GM04503 (cell line): ENCODE measurements at regions not wholly inside any gene's neighbourhood (a gene's known extent, or its start where the extent isn't known, plus 50 kb on each side); places are given as distances from the start of the nearest gene placed in this dataset.

Experiments used
- DNase-seq: peaks from one replicate; pipeline ENCODE4 v3.0.0-alpha.2; 2012; ENCODE audit warnings: low read depth

DNA sequence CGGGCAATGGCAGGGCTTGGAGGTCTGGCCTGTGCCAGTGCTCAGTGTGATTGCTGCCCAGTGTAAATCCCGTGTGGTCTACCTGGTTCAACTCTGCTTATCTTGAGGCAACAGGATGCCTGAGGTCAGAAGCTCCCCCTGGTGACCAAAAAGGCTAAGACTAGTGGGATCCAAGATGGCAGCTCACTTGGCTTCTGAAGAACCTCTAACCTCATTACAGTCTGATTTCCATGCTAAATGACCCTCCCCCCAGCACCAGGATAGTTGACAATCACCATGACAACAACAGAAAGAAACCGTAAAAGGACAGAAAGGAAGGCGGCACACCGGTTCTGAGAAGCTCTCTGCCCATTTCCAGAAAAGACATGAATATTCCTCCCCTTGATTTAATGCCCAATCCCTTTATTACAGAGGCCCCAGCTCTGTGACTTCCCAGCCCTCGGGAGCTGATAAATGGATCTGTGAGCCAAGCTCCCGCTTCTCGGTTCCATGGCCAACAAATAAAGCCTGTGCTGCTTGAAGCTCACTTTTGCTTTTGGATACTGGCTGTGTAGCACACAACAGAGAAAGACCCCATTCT is 398.4 kb downstream of the CTTN start:
- no peak for DNase-seq

DNA sequence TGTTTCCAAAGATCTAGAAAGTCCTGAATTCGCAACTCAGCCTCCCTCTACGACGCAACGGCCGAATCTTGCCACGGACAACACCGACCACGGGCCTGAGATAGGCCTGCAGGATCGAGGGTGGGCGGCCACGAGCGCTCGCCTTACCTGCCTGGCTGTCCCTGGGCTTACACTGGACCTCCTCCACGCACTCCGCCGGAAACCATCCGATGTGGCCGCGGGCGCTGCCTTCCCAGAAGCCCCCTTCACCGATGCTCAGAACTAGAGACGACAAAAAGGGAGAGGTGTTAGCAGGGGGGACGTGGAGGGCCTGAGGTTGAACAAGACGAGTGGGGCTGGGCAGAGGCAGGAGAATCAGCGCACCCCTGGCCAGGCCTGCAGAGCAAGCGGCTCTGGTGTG is 400.0 kb downstream of the CTTN start:
- no peak for DNase-seq

GRCh38 chr11:70799386-70799785 is 401.1 kb downstream of the CTTN start:
- DNase-seq = no peak

DNA sequence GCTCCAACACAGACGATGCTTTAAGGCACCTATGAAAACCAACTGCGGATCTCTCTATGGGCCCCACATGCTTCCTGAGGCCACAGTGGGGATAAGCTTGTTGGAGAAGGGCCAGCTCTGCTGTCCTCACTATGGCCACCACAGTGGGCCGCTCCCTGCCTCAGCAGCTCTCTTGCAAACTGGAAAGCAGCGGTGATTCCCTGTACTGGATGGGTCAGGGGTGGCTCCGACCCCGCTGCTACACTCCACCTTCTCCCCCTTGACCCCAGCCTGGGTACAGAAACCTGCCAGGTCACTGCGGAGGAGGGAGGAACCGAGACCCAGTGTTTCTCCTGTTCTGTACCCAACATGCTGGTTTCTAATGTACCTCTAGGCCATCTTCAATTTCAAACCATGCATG is 403.9 kb downstream of the CTTN start:
- DNase-seq = no peak

- DNase-seq = no peak
Observed at GRCh38 chr11:70804139-70804837, 406.0 kb downstream of the CTTN start.

GRCh38 chr11:70805243-70805642 is 406.9 kb downstream of the CTTN start:
- no peak for DNase-seq

- DNase-seq = no peak
Observed at GRCh38 chr11:70805971-70806370, 407.6 kb downstream of the CTTN start.

DNA sequence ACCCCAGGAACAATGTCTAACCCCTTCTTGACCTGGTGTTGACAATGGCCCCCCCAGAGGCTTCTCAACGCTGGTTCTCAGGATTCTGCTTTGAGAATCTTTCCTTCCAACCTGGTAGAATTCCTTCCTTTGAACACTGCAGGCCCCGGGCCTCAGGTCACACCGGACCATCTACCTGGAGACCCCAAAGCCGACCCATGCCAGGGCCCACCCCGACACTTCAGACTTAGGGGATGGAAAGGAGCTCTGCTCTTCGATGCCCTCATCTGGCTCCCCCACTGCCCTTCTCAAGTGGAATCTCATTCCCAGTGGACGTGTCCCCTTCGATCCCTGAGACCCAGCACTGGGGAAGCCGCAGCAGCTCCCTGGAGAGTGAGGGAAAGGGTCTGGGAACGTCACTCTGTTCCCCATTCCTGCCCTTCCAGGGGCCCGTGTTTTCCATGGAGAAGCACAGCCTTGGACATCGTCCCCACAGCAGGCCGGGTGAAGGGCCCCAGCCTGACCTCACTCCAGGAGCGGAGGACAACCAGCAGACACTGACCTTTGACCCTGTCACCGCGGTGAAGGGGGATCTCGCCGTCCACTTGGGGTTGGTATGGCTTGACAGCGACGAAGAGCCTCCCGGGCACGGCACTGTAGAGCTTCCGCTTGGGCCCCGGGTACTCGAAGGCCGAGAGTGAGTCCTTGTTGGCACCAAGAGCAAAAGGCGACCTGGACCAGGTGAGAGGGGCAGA is 408.3 kb downstream of the CTTN start:
- no peak for DNase-seq

- no peak for DNase-seq
Observed at GRCh38 chr11:70807195-70807543, 408.8 kb downstream of the CTTN start.

DNA sequence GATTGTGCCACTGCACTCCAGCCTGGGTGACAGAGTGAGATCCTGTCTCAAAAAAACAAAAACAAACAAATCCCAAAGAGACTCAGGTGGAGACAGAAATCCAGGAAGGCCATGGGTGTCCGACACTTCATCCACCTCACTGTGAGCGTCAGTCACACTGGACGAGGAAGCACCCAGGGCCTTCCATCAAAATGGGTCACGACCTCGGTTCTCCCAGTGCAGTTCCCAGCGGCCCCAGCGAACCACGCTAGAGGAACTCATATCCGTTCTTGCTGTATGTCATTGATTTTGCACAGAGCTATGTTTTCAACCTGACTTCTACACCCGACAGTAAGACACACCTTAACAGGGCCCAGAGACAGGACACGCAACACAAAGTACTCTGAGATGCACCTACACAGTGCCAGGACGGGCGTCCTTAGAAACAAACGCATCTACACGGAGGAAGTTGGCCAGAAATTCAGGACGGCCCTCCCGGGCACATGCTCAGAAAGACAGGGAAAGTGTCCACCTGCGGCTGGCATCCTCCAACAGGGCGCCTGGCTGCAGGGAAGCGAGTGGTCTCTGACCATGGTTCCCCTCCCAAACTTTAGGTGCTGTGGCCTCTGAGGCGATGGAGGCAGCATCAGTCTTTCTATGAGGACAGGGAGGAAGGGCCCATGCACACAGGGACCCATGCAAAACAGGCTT is 410.5 kb downstream of the CTTN start:
- DNase-seq = no peak

DNA sequence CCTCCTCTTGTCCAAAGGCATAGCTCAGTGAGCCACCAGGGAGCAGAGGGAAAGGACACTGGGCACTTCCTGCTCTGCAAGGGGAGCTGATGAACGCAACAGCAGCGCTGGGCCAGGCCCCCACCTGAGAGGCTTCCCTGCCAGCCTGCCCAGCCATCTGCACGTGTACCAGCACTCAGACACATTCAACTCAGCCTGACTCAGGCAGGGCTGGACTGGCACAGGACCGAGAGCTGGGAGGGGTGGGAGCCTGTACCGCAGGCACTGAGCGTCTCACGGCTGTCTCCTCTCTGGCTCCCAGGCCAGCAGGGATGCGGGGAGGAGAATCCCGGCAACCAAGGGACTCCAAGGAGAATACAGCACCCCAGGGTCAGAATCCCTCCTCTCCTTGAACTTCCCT is 411.8 kb downstream of the CTTN start:
- no peak for DNase-seq

DNA sequence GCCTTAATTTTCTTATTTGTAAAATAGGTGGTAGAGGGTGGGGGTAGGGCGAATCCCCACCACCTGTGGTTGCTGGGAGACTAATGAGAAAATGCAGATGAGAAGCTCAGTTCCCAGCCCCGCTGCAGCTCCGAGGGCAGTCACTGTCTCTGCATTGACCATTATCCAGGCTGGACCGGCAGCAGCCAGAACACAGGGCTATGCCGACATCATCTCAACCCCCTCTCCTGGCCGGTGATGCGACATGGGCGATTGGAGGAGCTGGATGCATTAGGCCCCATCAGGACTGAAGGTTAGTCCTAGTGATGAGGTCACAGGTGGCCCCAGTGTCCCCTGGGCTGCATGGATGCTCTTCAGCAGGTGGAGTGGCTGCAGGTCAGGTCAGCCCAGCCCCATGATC is 412.4 kb downstream of the CTTN start:
- DNase-seq = no peak

- no peak for DNase-seq
Observed at GRCh38 chr11:70811483-70811882, 413.2 kb downstream of the CTTN start.

GRCh38 chr11:70811915-70812314 is 413.6 kb downstream of the CTTN start:
- DNase-seq = no peak

DNA sequence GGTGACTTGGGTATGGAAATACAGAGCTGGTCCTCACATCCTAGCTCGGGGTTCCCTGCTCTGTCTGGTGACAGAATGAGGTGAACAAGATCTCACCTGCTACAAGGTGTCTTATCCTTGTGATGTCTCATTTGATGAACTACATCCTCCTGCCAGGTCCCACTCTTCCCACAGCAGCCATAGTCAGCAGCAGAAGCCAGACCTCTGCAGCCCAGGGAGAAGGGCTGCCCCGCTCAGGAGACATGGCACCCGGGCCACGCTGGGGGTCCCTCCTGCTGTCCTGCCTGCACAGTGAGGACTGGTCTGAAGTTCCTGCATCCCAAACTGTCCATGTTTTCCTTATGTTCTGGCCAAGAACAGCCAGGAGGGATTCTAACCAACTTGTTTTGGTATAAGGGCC is 414.1 kb downstream of the CTTN start:
- no peak for DNase-seq

GRCh38 chr11:70813651-70814050 is 415.3 kb downstream of the CTTN start:
- no peak for DNase-seq

- DNase-seq = no peak
Observed at GRCh38 chr11:70815485-70815832, 417.1 kb downstream of the CTTN start.

- DNase-seq = no peak
Observed at GRCh38 chr11:70816156-70816678, 417.9 kb downstream of the CTTN start.

DNA sequence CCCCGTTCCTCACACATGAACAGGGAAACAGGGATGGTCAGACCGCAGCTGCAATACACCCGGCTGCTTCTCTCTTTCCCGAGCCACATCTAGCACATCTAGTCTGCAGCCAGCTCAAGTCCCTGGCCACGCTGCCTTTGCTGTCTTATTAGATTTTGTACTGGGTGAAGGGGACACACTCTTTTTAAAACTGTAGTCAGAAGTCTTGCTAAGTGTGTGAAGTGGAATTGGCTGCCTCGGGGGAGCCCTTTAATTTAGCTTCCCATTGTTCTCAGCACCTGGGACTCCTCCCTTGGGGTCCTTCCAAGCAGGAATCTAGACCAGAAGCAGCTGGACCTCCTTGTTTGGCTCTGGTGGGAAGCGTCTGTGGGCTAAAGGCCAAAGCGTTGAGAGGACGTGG is 420.0 kb downstream of the CTTN start:
- no peak for DNase-seq

DNA sequence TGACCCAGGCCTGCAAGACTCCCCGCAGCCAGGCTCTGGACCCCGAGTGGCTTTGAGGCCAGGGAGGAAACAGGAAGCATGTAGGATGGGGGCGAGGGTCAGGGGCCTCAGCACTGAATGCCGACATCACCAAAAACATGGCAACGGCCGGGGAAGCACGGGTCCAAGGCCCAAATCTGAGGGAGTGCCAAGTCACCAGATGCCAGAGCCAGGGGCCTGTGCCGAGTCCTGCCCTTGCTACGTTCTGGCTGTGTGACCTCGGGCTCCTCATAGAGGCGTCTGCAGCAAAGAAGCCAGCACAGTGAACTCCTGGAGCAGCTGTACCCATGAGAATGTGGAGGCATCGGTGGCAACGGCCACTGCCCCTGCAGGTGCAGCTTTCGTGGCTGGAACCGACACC is 420.7 kb downstream of the CTTN start:
- no peak for DNase-seq

DNA sequence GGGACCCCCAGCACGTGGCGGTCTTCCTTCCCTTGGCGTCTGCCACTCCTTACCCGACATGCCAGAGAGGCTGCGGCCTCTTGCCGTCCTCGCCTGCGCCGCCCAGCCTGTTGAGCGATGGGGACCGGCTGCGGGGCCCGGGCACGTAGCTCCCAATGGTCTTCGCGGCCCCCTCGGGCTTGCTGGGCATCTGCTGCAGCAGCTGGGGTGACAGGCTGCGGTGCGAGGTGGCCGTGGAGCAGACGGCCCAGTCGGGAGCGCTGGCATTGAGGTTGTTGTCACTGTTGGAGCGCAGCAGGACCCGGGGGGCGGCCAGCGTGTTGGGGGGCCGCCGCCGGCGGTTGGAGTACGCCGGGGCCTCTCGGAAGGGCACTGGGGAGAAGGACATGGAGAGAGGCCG is 422.0 kb downstream of the CTTN start:
- DNase-seq = no peak

DNA sequence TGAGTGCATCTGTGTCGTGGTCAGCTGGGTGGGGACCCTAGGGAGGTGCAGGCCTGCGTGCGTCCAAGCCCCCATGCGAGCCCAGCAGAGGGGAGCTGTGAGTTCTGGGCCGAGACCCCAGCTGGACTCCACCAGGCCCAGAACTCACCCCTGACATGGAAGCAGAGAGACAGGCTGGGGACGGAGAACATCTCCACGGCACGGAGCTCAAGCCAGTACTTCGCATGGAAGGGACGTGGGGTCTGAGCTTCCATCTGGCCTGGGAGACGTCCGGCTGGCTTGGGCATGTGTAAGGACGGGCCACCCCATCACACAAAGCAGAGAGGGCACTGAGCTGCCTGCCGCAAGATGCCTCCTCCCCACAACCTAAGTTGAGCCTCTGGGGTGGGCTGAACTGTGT is 422.4 kb downstream of the CTTN start:
- DNase-seq = no peak

GRCh38 chr11:70823771-70824170 is 425.4 kb downstream of the CTTN start:
- DNase-seq = no peak
